Daoy (cell line): ENCODE measurements at regions not wholly inside any gene's neighbourhood (a gene's known extent, or its start where the extent isn't known, plus 50 kb on each side); places are given as distances from the start of the nearest gene placed in this dataset.

ENCODE experiments used
- DNase-seq: peaks from one replicate; pipeline ENCODE4 v3.0.0-alpha.2; 2015; ENCODE audit warnings: low read depth

GRCh38 chr6:104212977-104213668, 646.6 kb downstream of the HACE1 start:
- no peak for DNase-seq

GRCh38 chr6:104207635-104208034, 652.1 kb downstream of the HACE1 start:
- DNase-seq: no peak

GRCh38 chr6:104201557-104201956, 658.2 kb downstream of the HACE1 start:
- DNase-seq: no peak

GRCh38 chr6:104187616-104188015, 672.1 kb downstream of the HACE1 start:
- no peak for DNase-seq

- DNase-seq: no peak
Observed at GRCh38 chr6:104186831-104187230, 672.9 kb downstream of the HACE1 start.

- no peak for DNase-seq
Observed at GRCh38 chr6:104183816-104184435, 675.8 kb downstream of the HACE1 start.

GRCh38 chr6:104182811-104183210, 676.9 kb downstream of the HACE1 start:
- DNase-seq: no peak

GRCh38 chr6:104173668-104174067, 686.1 kb downstream of the HACE1 start:
- DNase-seq: no peak

- DNase-seq: no peak
Observed at GRCh38 chr6:104170401-104170800, 689.3 kb downstream of the HACE1 start.

- no peak for DNase-seq
Observed at GRCh38 chr6:104166055-104166668, 693.6 kb downstream of the HACE1 start.

GRCh38 chr6:104162036-104162669, 697.6 kb downstream of the HACE1 start:
- DNase-seq: no peak

GRCh38 chr6:104159045-104159618, 700.6 kb downstream of the HACE1 start:
- DNase-seq: no peak

GRCh38 chr6:104143757-104144156, 716.0 kb downstream of the HACE1 start:
- no peak for DNase-seq

- no peak for DNase-seq
Observed at GRCh38 chr6:104134876-104135275, 724.8 kb downstream of the HACE1 start.

- no peak for DNase-seq
Observed at GRCh38 chr6:104130343-104130742, 729.4 kb downstream of the HACE1 start.

GRCh38 chr6:104126315-104127005, 733.3 kb downstream of the HACE1 start:
- no peak for DNase-seq

- no peak for DNase-seq
Observed at GRCh38 chr6:104123227-104123626, 736.5 kb downstream of the HACE1 start.

- DNase-seq: no peak
Observed at GRCh38 chr6:104118274-104118673, 741.4 kb downstream of the HACE1 start.

- no peak for DNase-seq
Observed at GRCh38 chr6:104109806-104110205, 749.9 kb downstream of the HACE1 start.

- DNase-seq: no peak
Observed at GRCh38 chr6:104108634-104109033, 751.1 kb downstream of the HACE1 start.

- no peak for DNase-seq
Observed at GRCh38 chr6:104095661-104096416, 763.9 kb downstream of the HACE1 start.
